GM21360 (cell line): ENCODE measurements at regions not wholly inside any gene's neighbourhood (a gene's known extent, or its start where the extent isn't known, plus 50 kb on each side); places are given as distances from the start of the nearest gene placed in this dataset.
"Not testable (repeated sequence)": the region's sequence is repeated elsewhere in the genome, so short reads cannot be mapped to it uniquely, and the experiment has no call there.

Experiments used
- ATAC-seq: cut with Tn5 transposase; IDR thresholded peaks from one replicate; pipeline ENCODE4 v1.9.1; 2021; ENCODE audit warnings: mild to moderate bottlenecking, moderate library complexity; ENCODE audit not compliant: unreplicated experiment

- no peak for ATAC-seq
These were observed 440.6 kb upstream of the EPHA7 start for GRCh38 chr6:93859971-93860370.

DNA sequence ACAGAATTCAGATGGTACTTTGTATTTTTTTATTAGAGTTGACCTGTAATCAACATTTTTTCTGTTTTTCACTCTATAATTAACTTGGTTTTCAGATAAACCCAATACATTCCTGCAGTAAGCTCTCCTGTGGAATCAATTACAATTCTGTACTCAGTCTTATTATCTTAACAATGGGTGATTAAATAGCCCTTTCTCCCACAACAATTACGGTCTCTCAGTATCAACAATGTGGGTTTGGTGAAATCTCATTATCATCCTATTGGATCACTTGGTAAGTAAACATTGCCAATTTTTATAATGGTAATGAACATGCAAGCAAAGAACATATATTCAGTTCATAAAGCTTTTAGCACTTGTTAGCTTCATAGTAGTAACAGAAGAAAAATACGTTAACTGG is 438.9 kb upstream of the EPHA7 start:
- ATAC-seq: no peak

DNA sequence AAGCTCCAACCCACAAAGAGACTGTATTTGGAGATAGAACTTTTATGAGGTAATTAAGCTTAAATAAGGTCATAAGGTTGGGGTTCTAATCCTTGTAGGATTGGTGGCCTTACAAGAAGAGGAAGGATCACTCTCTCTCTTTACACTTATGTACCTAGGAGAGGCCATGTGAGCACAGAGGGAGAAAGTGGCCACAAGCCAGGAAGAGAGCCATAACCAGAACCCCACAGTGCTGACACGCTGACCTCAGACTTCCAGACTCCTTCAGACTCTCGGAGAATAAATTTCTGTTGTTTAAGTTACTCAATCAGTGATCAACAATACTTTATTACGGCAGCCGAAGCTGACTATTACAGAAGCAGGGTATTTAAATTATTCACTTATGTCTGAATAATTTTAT is 430.5 kb upstream of the EPHA7 start:
- ATAC-seq: no peak

DNA sequence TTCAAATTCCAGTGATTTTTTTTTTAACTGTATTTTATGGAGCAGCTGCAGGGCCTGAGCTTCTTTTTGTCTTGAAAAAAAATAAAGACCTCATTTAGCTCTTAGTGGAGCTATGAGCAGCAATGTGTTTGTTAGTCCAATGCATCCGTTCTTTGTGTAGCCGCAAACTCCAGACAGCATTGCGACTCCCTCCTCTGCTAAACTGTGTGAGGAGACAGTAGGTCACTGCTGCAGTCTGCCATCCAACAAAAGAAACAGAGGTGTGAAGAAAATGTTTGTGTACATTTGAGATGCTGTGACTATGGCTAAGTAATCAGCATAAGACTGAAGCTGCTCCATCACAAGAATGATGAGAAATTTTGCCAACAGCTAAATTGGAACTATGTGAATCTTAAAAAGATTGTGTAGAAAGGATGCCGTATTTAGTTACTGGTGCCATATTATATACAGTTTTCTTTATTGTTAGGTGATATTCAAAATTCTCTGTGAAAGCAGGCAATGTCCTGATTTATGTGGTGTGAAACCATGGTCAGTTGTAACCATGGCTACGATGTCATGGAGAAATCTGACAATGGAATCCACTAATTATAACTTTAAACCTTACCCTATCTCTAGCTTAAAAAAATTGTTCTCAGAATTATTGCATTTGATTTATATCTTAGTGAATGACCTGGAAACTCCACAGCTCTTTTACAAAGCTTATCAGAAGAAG is 428.8 kb upstream of the EPHA7 start:
- no peak for ATAC-seq

DNA sequence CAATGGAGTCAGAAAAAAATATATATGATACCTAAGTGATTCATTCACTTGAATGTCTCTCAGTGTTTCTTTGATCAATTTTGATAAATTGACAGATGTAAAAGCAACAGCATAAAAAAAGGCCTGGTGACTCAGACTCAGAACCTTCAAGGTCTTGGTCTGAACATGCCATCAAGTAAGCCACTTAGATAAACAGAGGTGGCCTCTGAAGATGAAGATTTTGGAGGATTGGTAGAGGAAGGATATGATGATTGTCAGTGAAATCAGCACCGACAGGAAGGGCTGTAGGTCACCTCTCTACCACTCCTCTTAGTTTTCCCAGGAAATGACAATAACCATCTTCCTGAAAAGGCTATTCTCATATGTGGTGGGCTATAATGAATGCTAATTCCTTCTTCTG is 422.8 kb upstream of the EPHA7 start:
- ATAC-seq: no peak

DNA sequence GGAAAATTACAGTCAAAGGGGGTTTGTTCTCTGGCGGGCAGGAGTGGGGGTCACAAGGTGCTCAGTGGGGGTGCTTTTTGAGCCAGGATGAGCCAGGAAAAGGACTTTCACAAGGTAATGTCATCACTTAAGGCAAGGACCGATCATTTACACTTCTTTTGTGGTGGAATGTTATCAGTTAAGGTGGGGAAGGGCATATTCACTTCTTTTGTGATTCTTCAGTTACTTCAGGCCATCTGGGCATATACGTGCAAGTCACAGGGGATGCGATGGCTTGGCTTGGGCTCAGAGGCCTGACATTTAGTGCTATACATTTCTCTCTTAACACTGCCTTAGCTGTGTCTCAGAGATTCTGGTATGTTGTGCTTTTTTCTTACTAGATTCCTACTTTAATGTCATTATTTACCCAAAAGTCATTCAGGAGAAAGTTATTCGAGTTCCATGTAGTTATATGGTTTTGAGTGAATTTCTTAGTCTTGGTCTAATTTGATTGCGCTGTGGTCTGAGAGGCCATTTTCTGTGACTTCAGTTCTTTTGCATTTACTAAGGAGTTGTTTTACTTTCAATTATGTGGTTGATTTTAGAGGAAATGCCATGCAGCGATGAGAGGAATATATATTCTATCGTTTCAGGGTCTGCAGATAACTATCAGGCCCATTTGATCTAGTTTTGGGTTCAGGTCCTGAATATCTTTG is 416.2 kb upstream of the EPHA7 start:
- ATAC-seq: not testable (repeated sequence)

DNA sequence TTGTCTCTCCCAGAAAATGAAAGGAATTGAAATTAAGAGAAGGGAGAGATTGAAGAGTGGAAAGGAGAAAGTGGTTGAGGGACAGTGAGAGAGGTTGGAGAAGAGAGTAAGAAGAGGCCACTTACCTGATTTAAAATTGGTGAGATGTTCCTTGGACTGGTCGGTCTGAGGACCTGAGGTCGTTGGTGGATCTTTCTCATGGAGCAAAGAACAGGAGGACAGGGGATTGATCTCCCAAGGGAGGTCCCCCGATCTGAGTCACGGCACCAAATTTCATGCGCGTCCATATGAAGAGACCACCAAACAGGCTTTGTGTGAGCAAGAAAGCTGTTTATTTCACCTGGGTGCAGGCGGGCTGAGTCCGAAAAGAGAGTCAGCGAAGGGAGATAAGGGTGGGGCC is 415.7 kb upstream of the EPHA7 start:
- ATAC-seq: not testable (repeated sequence)

- not testable (repeated sequence) for ATAC-seq
These were observed 414.0 kb upstream of the EPHA7 start for GRCh38 chr6:93833326-93833725.

DNA sequence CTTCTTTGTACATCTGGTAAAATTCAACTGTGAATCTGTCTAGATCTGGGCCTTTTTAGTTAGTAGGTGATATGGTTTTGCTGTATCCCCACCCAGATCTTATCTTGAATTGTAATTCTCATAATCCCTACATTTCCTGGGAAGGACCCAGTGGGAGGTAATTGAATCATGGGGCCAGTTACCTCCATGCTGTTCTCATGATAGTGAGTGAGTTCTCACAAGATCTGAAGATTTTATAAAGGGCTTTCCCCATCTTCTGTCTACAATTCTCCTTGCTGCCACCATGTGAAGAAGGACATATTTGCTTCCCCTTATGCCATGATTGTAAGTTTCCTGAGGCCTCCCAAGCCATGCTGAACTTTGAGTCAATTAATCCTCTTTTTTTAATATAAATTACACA is 410.4 kb upstream of the EPHA7 start:
- not testable (repeated sequence) for ATAC-seq

DNA sequence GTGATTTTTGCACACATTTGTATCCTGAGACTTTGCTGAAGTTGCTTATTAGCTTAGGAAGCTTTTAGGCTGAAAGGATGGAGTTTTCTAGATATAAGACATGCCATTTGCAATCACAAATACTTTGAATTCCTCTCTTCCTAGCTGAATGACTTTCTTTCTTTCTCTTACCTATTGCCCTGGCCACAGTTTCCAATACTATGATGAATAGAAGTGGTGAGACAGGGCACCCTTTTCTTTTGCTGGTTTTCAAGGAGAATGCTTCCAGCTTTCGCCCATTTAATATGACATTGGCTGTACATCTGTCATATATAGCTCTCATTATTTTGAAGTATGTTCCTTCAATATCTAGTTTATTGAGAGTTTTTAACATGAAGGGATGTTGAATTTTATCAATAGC is 409.6 kb upstream of the EPHA7 start:
- ATAC-seq: no peak

DNA sequence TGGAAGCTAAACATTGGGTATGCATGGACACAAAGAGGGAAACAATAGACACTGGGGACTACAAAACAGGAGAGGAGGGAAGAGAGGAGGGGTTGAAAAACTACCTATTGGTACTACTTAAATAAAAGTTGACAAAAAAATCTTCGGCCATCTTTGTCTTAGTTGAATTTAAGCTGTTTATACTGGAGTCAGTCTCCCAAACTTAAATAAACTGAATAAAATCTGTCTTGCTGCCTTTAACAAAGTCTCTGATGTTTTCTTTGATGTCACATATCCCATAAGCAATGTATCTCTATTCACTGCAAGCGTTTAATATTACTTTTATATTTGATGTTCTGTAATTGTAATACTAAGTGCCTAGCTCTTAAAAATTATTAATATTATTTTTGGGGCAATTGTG is 409.2 kb upstream of the EPHA7 start:
- no peak for ATAC-seq

GRCh38 chr6:93827728-93828127 is 408.4 kb upstream of the EPHA7 start:
- no peak for ATAC-seq

- ATAC-seq: no peak
These were observed 406.6 kb upstream of the EPHA7 start for GRCh38 chr6:93825950-93826349.

- no peak for ATAC-seq
These were observed 404.1 kb upstream of the EPHA7 start for GRCh38 chr6:93823489-93823888.

GRCh38 chr6:93822434-93823265 is 403.3 kb upstream of the EPHA7 start:
- no peak for ATAC-seq

GRCh38 chr6:93821953-93822352 is 402.6 kb upstream of the EPHA7 start:
- ATAC-seq: no peak

DNA sequence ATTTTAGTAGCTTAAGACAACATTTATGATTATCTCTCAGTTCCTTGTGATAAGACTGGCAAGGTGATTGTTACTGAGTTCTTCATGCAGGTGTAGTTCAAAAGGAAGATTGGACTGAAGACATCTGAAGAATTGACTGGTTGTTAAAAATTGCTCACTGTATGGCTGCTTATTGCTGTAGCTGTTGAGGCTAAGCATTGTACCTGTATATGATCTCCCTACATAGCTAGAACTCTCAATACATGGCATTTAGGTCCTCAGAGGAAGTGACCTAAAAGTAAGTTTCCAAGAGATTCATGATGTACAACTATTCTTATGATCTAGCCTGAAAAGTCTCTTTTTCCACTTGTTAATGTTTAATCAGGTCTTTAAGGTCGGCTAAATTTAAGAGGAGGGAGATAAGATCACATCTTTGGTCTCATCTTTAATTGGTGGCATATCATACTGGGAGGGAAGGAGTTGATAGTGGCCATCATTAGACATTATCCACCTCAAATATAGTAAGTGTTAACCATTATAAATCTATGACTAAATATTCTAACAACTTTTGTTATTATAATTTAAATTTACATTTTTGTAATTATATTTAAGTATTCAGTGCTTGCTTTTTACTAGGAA is 401.2 kb upstream of the EPHA7 start:
- ATAC-seq: no peak

GRCh38 chr6:93819189-93819588 is 399.8 kb upstream of the EPHA7 start:
- ATAC-seq: no peak

DNA sequence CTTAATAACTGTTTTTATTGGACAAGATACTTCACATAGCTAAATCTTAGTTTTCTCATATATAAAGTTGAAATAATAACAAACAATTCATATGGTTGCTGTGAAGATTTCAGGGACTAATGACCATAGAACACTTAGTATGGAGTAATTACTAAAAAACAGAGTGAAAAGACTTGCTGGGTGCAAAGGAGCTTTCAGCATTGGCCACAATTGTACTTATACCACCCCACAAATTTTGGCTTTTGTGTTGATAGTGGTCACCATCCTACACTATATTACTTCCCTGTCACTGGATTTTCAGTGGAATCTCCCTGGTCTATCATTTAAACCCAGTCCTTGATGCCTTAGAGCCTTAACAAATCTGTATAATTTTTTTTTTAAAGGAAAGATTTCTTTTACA is 398.6 kb upstream of the EPHA7 start:
- ATAC-seq: no peak

DNA sequence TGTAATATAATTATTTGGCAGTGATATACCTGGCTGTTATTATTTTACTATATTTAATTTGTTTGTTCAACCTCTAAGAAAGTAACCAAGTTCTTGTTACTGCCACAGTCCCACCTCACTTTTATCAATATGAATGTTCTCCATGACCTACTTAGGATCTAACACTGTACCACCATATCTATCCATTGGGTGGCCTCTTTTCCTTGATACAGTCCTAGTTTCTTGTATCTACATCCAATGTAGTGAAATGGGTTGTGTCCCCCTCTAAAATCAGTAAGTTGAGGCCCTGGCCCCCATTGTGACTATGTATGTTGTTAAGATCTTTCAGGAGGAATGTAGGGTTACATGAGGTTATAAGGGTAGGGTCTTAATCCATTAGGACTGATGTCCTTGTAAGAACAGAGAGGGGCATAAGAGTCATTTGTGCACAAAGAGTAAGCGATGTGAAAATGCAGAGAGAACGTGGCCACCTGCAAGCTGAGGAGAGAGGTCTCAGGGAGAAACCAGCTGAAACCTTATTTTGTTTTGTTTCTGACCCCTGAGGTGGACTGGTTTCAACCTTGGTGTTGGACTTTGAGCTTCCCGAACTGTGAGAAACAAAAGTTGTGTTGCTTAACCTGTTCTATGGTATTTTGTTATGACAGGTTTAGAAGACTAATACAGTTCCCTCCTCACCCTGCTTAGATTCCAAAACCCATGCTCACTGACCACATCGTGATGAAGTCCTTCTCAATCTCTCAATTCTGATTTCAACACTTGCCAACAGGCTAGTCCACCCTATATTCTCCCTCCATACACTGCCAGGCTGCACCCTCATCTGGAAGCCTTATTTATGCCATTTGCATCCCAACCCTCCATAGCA is 387.3 kb upstream of the EPHA7 start:
- ATAC-seq: no peak
